GM12878 (cell line): ENCODE measurements at regions not wholly inside any gene's neighbourhood (a gene's known extent, or its start where the extent isn't known, plus 50 kb on each side); places are given as distances from the start of the nearest gene placed in this dataset.

Experiments used
- ATAC-seq: fragments of 200-7000 bp; cut with Tn5 transposase; 3 replicates; pipeline ENCODE4 v1.9.1; 2020; ENCODE audit warnings: mild to moderate bottlenecking, moderate library complexity
- BruUV-seq: library from RNA; stranded (reverse); fragments of 400-500 nt; replicated peaks from 2 replicates; lab custom pipeline; 2021; lab: Mats Ljungman, UMichigan
- CTCF ChIA-PET: fragments of 300-600 bp; sonication (Branson Sonifier 250); formaldehyde crosslinking; extraction: SDS; loops from one replicate; lab custom pipeline; 2021; ENCODE audit warnings: inconsistent platforms; lab: Yijun Ruan, JAX
- POLR2A ChIA-PET: fragments of 350-600 bp; formaldehyde crosslinking; extraction: SDS; loops from one replicate; lab custom pipeline; 2021; ENCODE audit warnings: inconsistent platforms; lab: Charles Lee
- RAD21 ChIA-PET: fragments of 300-600 bp; sonication (Branson Sonifier 250); formaldehyde crosslinking; loops from one replicate; lab custom pipeline; 2023; ENCODE audit warnings: antibody characterized with exemption; ENCODE audit not compliant: unreplicated experiment; lab: Charles Lee
- SMC1A ChIA-PET: fragments of 300-600 bp; sonication (Branson Sonifier 250); formaldehyde crosslinking; loops from one replicate; lab custom pipeline; 2023; ENCODE audit not compliant: unreplicated experiment, uncharacterized antibody; lab: Charles Lee
- DNase-seq: peaks from one replicate; pipeline ENCODE4 v3.0.0-alpha.2; 2011; ENCODE audit warnings: low read depth, low spot score
- FAIRE-seq: peaks from 3 replicates; lab custom pipeline; 2011; peaks lifted over from hg19 to GRCh38; lab: Jason Lieb, UNC
- H2AFZ ChIP-seq: 2 replicates; pipeline ENCODE4 v1.6.0; 2011; ENCODE audit warnings: low read depth, low read length, control low read depth; ENCODE audit not compliant: control insufficient read depth
- H3K27ac ChIP-seq: 2 replicates; pipeline ENCODE4 v1.5.1; 2011; ENCODE audit warnings: control low read depth; ENCODE audit not compliant: control insufficient read depth, insufficient read depth
- H3K27me3 ChIP-seq, 2 experiments: replicated peaks in 1 of 2; 2 replicates each; pipeline versions ENCODE4 v1.6.0 to v1.6.1; 2011; ENCODE audit warnings: low read length in 1 of 2; ENCODE audit not compliant: control insufficient read depth in 2 of 2, insufficient read depth in 2 of 2
- H3K36me3 ChIP-seq, 2 experiments: 2 replicates each; pipeline ENCODE4 v1.5.1; 2011; ENCODE audit warnings: low read length in 1 of 2; ENCODE audit not compliant: control insufficient read depth in 2 of 2, insufficient read depth in 2 of 2
- H3K4me1 ChIP-seq: 2 replicates; pipeline ENCODE4 v1.6.1; 2011; ENCODE audit warnings: mild to moderate bottlenecking, low read length, moderate library complexity, mixed read lengths; ENCODE audit not compliant: control insufficient read depth, insufficient read depth
- H3K4me2 ChIP-seq: 2 replicates; pipeline ENCODE4 v1.6.0; 2011; ENCODE audit warnings: control low read depth; ENCODE audit not compliant: control insufficient read depth, insufficient read depth
- H3K4me3 ChIP-seq: fragments of 200-600 bp; sonication (generic); 2 replicates; pipeline ENCODE4 v1.5.1; 2016
- H3K79me2 ChIP-seq: 2 replicates; pipeline ENCODE4 v1.6.0; 2011; ENCODE audit warnings: low read length; ENCODE audit not compliant: control insufficient read depth, insufficient read depth
- H3K9ac ChIP-seq: 2 replicates; pipeline ENCODE4 v1.8.0; 2011; ENCODE audit warnings: low read length, control low read depth, mixed read lengths; ENCODE audit not compliant: control insufficient read depth, insufficient read depth
- H3K9me3 ChIP-seq: replicated peaks from 3 replicates; pipeline ENCODE4 v1.5.1; 2011; ENCODE audit warnings: mild to moderate bottlenecking, low read length; ENCODE audit not compliant: control insufficient read depth, insufficient read depth
- H4K20me1 ChIP-seq: 2 replicates; pipeline ENCODE4 v1.6.0; 2011; ENCODE audit not compliant: control insufficient read depth, insufficient read depth
- ATF3 ChIP-seq: IDR thresholded peaks from 2 replicates; pipeline ENCODE4 v1.6.1; 2011; ENCODE audit warnings: low read depth, mild to moderate bottlenecking, low read length, moderate library complexity, borderline replicate concordance; ENCODE audit errors: extremely low read depth
- BMI1 ChIP-seq: fragments of 450-650 bp; IDR thresholded peaks from 2 replicates; pipeline ENCODE4 v1.6.1; 2016; ENCODE audit warnings: mild to moderate bottlenecking, moderate library complexity, borderline replicate concordance
- E2F4 ChIP-seq: IDR thresholded peaks from 2 replicates; pipeline ENCODE4 v1.6.1; 2012; ENCODE audit warnings: low read depth, low read length, improper control_type of control experiment
- E4F1 ChIP-seq: fragments of 450-650 bp; IDR thresholded peaks from 2 replicates; pipeline ENCODE4 v1.6.1; 2018; ENCODE audit warnings: borderline replicate concordance, mild to moderate bottlenecking; ENCODE audit not compliant: partially characterized antibody
- IKZF2 ChIP-seq, 2 experiments: fragments of 450-650 bp; IDR thresholded peaks; 2 replicates each; pipeline ENCODE4 v1.6.1; 2017; ENCODE audit warnings: mild to moderate bottlenecking in 2 of 2, moderate library complexity in 2 of 2
- MLLT1 ChIP-seq: fragments of 450-650 bp; IDR thresholded peaks from 2 replicates; pipeline ENCODE4 v1.6.1; 2016; ENCODE audit warnings: mild to moderate bottlenecking
- MYC ChIP-seq: IDR thresholded peaks from 2 replicates; pipeline ENCODE4 v1.6.1; 2011; ENCODE audit warnings: mild to moderate bottlenecking, low read length, moderate library complexity, inconsistent platforms; ENCODE audit not compliant: insufficient read depth, insufficient replicate concordance, insufficient read length, severe bottlenecking
- NBN ChIP-seq: fragments of 450-650 bp; IDR thresholded peaks from 2 replicates; pipeline ENCODE4 v1.6.1; 2016
- POLR2AphosphoS2 ChIP-seq: IDR thresholded peaks from 2 replicates; pipeline ENCODE4 v1.6.1; 2011; ENCODE audit warnings: low read depth, mild to moderate bottlenecking, low read length, improper control_type of control experiment, moderate library complexity
- RBBP5 ChIP-seq: fragments of 200-600 bp; sonication (generic); conservative IDR thresholded peaks from 2 replicates; pipeline ENCODE4 v1.6.1; 2016
- SMAD5 ChIP-seq: IDR thresholded peaks from 2 replicates; pipeline ENCODE4 v1.6.1; 2016; ENCODE audit warnings: antibody characterized with exemption, low read depth
- TBL1XR1 ChIP-seq: IDR thresholded peaks from 2 replicates; pipeline ENCODE4 v1.6.1; 2012; ENCODE audit warnings: low read depth, low read length, improper control_type of control experiment
- TCF12 ChIP-seq: IDR thresholded peaks from 2 replicates; pipeline ENCODE4 v1.6.1; 2011; ENCODE audit warnings: low read depth, mild to moderate bottlenecking, low read length
- ZNF592 ChIP-seq: fragments of 450-650 bp; IDR thresholded peaks from 2 replicates; pipeline ENCODE4 v1.6.1; 2017; ENCODE audit warnings: mild to moderate bottlenecking, moderate library complexity
- WGBS: methylation state at CpG from one replicate; pipeline ENCODE4 v1.1.6; 2016; ENCODE audit warnings: low lambda C conversion rate; ENCODE audit not compliant: insufficient replicate concordance, insufficient coverage; ENCODE audit errors: missing lambda C conversion rate; 5-methylcytosine and 5-hydroxymethylcytosine counted together
- in situ Hi-C: fragments of 300-500 bp; cut with MboI; formaldehyde crosslinking; loops from 9 replicates; pipeline ENCODE4 v1.14.3; 2018; ENCODE audit warnings: mixed read lengths
- intact Hi-C: fragments of 100-400 bp; cut with micrococcal nuclease; formaldehyde crosslinking; loops from one replicate; pipeline ENCODE4 v1.14.2; 2022; ENCODE audit not compliant: unreplicated experiment

GRCh38 chr21:28172376-28172775 is 820.3 kb downstream of the LTN1 start:
- WGBS: 12% methylated on average over 2 of the region's 2 CpGs
- in situ Hi-C loops: no loop called here
- TF ChIP-seq SMAD5 (no peak), MYC (no peak), POLR2AphosphoS2 (no peak), TBL1XR1 (no peak), NBN (no peak), E2F4 (no peak), MLLT1 (no peak), ATF3 (no peak), ZNF592 (no peak), TCF12 (no peak), E4F1 (no peak), RBBP5 (no peak), BMI1 (no peak), IKZF2 (IDR thresholded peaks at IDR 0.05) (no peak)

More at GRCh38 chr21:28172376-28172775, 820.3 kb downstream of the LTN1 start:
- H3K79me2 ChIP-seq: no peaks in the 10 kb centered on the region
- H4K20me1 ChIP-seq: no peaks in the 10 kb centered on the region
- H3K4me1 ChIP-seq: no peaks in the 10 kb centered on the region
- no peak overlapping the region for H2AFZ ChIP-seq
- DNase-seq: no peak
- H3K9me3 ChIP-seq: no peaks in the 10 kb centered on the region
- no peak overlapping the region for H3K27ac ChIP-seq
- ChIA-PET POLR2A (no interaction called here), CTCF (interaction anchor here (0.6 kb wide), 1 partner anchor 1502 kb away, joined by 3 read pairs; no protein-coding TSS in a partner anchor), RAD21 (no interaction called here), SMC1A (no interaction called here)
- H3K4me3 ChIP-seq: no peak overlapping the region
- H3K27me3 ChIP-seq: no peaks in the 10 kb centered on the region
- H3K36me3 ChIP-seq: no peaks in the 10 kb centered on the region
- no TSS peak for BruUV-seq
- intact Hi-C loops: no loop called here
- no peak overlapping the region for H3K4me2 ChIP-seq
- no peak for FAIRE-seq
- ATAC-seq: no peak
- no peak overlapping the region for H3K9ac ChIP-seq
